GM06990 (cell line): ENCODE measurements at regions not wholly inside any gene's neighbourhood (a gene's known extent, or its start where the extent isn't known, plus 50 kb on each side); places are given as distances from the start of the nearest gene placed in this dataset.

Source experiments
- DNase-seq: peaks from one replicate; pipeline ENCODE4 v3.0.0-alpha.2; 2011; ENCODE audit not compliant: insufficient read length; ENCODE audit errors: extremely low read depth
- H3K27me3 ChIP-seq: replicated peaks from 2 replicates; pipeline ENCODE4 v1.6.0; 2011; ENCODE audit warnings: low read length; ENCODE audit not compliant: control insufficient read depth, insufficient read depth
- H3K36me3 ChIP-seq: 2 replicates; pipeline ENCODE4 v1.5.1; 2011; ENCODE audit warnings: low read length; ENCODE audit not compliant: control insufficient read depth, insufficient read depth
- H3K4me3 ChIP-seq: replicated peaks from 2 replicates; pipeline ENCODE4 v1.5.1; 2011; ENCODE audit warnings: low read depth, mild to moderate bottlenecking, control low read depth, low read length
- TF ChIP-seq, protein P1 (sequence below): IDR thresholded peaks from 2 replicates; pipeline ENCODE4 v1.5.1; 2011; ENCODE audit warnings: low read length, control low read depth, mild to moderate bottlenecking, inconsistent platforms; ENCODE audit not compliant: insufficient read depth, poor library complexity, severe bottlenecking

GRCh38 chr6:23591761-23592160 is 534.3 kb upstream of the NRSN1 start:
- H3K4me3 ChIP-seq, result no peak overlapping the region
- TF ChIP-seq, protein P1, sequence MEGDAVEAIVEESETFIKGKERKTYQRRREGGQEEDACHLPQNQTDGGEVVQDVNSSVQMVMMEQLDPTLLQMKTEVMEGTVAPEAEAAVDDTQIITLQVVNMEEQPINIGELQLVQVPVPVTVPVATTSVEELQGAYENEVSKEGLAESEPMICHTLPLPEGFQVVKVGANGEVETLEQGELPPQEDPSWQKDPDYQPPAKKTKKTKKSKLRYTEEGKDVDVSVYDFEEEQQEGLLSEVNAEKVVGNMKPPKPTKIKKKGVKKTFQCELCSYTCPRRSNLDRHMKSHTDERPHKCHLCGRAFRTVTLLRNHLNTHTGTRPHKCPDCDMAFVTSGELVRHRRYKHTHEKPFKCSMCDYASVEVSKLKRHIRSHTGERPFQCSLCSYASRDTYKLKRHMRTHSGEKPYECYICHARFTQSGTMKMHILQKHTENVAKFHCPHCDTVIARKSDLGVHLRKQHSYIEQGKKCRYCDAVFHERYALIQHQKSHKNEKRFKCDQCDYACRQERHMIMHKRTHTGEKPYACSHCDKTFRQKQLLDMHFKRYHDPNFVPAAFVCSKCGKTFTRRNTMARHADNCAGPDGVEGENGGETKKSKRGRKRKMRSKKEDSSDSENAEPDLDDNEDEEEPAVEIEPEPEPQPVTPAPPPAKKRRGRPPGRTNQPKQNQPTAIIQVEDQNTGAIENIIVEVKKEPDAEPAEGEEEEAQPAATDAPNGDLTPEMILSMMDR, result no peak
- no peak for DNase-seq

GRCh38 chr6:23600118-23600517 is 525.9 kb upstream of the NRSN1 start:
- Histone ChIP-seq H3K36me3 (no peaks in the 10 kb centered on the region), H3K4me3 (no peak overlapping the region), H3K27me3 (no peaks in the 10 kb centered on the region)
- TF ChIP-seq, protein P1, result no peak
- DNase-seq, result no peak

More at GRCh38 chr6:23591761-23592160, 534.3 kb upstream of the NRSN1 start:
- H3K27me3 ChIP-seq, result no peaks in the 10 kb centered on the region
- no peaks in the 10 kb centered on the region for H3K36me3 ChIP-seq

GRCh38 chr6:23601811-23602345 is 524.1 kb upstream of the NRSN1 start:
- Histone ChIP-seq H3K36me3 (no peaks in the 10 kb centered on the region), H3K27me3 (no peaks in the 10 kb centered on the region), H3K4me3 (no peak overlapping the region)
- no peak for DNase-seq
- TF ChIP-seq, protein P1, result no peak

- no peak overlapping the region for H3K4me3 ChIP-seq
- DNase-seq, result no peak
- H3K36me3 ChIP-seq, result no peaks in the 10 kb centered on the region
- no peaks in the 10 kb centered on the region for H3K27me3 ChIP-seq
- TF ChIP-seq, protein P1, result no peak
These were observed 517.0 kb upstream of the NRSN1 start for GRCh38 chr6:23608931-23609435.

- no peaks in the 10 kb centered on the region for H3K36me3 ChIP-seq
- H3K4me3 ChIP-seq, result no peak overlapping the region
- TF ChIP-seq, protein P1, result no peak
- no peak for DNase-seq
- H3K27me3 ChIP-seq, result no peaks in the 10 kb centered on the region
These were observed 514.1 kb upstream of the NRSN1 start for GRCh38 chr6:23611776-23612381.
